Activated CD4-positive, alpha-beta T cell treated with anti-CD3 and anti-CD28 coated beads for 36 hours (primary cell): ENCODE measurements at regions not wholly inside any gene's neighbourhood (a gene's known extent, or its start where the extent isn't known, plus 50 kb on each side); places are given as distances from the start of the nearest gene placed in this dataset.

Experiments
- ATAC-seq: fragments of 200-7000 bp; cut with Tn5 transposase; one replicate; pipeline ENCODE4 v1.10.0; 2021; ENCODE audit warnings: mild to moderate bottlenecking, moderate library complexity
- CTCF ChIA-PET: fragments of 350-600 bp; sonication (Branson Sonifier 250); formaldehyde crosslinking; loops from one replicate; lab custom pipeline; 2021; ENCODE audit warnings: antibody characterized with exemption; lab: Charles Lee
- POLR2A ChIA-PET: fragments of 350-600 bp; sonication (Branson Sonifier 250); formaldehyde crosslinking; loops from one replicate; lab custom pipeline; 2021; ENCODE audit warnings: antibody characterized with exemption, inconsistent platforms; lab: Charles Lee
- DNase-seq: peaks from one replicate; pipeline ENCODE4 v3.0.0-alpha.2; 2020
- H3K27ac Mint-ChIP-seq: one replicate; pipeline ENCODE4 v1.8.0; 2021; ENCODE audit warnings: mixed read lengths
- H3K27me3 Mint-ChIP-seq: one replicate; pipeline ENCODE4 v1.8.0; 2021; ENCODE audit warnings: mixed read lengths
- H3K36me3 Mint-ChIP-seq: one replicate; pipeline ENCODE4 v1.8.0; 2021; ENCODE audit warnings: low read depth, mixed read lengths
- H3K4me1 Mint-ChIP-seq: one replicate; pipeline ENCODE4 v1.8.0; 2021; ENCODE audit warnings: mixed read lengths
- H3K4me3 Mint-ChIP-seq: one replicate; pipeline ENCODE4 v1.8.0; 2021; ENCODE audit warnings: mild to moderate bottlenecking, moderate library complexity, mixed read lengths
- H3K9me3 Mint-ChIP-seq: one replicate; pipeline ENCODE4 v1.8.0; 2021; ENCODE audit warnings: low read depth, mixed read lengths
- intact Hi-C, 2 experiments: fragments of 100-400 bp; cut with DNase I in 1 of 2; cut with micrococcal nuclease in 1 of 2; formaldehyde crosslinking; loops; one replicate each; pipeline versions ENCODE4 v1.14.2 to v1.15.1; 2022 to 2024; cut with DNase I, micrococcal nuclease

DNA sequence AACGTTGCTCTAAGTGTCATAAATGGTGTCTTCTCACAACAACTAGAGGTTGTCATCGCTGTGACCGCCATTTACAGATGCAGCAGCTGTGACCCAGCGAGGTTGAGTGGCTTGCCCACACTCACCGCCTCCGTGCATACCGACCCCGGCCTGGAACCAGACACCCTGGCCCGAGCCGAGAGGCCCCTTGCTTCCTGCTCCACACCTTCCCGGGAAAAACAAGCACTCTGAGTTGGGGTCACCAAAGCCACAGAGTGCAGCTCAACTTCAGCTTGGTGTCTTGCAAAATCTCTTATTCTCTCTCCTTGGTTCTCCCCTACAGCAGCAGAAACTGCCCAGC is 115.7 kb upstream of the PPP2R2D start:
- H3K27ac Mint-ChIP-seq: no peak overlapping the region
- no peaks in the 10 kb centered on the region for H3K36me3 Mint-ChIP-seq
- ChIA-PET CTCF (no interaction called here), POLR2A (no interaction called here)
- DNase-seq (no peak), ATAC-seq (no peak)
- no peak overlapping the region for H3K4me3 Mint-ChIP-seq
- no peaks in the 10 kb centered on the region for H3K4me1 Mint-ChIP-seq
- H3K9me3 Mint-ChIP-seq: no peaks in the 10 kb centered on the region
- intact Hi-C loops: no loop called here
- H3K27me3 Mint-ChIP-seq: peaks cover 3% of the 10 kb centered on the region

DNA sequence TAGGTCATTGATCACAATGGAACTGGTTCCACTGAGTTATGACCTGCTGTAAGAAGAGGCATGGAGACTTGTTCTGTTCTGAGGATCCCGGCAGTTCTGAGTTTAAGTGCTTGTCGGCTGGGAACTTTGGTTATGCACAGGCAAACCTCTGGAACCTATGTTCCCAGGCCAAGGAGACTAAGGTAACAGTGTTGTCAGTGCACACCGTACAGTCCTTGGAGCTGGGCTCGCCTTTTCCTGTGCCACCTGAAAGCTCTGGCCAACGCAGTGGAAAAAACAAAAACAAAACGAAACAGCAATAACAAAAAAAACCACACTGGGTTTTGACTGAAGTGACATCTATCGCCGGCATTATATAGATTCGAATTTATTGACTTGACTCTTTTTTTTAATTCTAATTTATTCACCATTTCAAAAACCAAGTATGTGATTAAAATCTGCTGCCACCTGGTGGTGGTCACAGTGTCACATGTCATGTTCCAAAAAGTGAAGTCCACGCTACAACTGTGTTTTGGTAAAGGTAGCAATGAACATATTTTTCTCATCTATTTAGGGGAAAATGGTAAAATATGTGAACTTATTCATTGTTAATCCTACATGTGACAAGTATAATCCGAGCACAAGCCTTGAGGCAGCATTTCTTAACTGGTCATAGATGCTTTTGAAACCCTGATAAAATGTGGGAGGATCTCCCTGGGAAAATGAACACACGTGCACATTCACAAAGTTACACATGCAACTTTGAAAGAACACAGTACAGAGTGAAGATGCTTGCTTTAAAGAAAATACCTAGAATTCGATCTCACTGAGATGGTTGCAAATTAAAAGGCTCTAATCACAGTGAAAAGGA is 113.8 kb upstream of the PPP2R2D start:
- POLR2A ChIA-PET: no interaction called here
- Mint-ChIP-seq H3K27ac (no peak overlapping the region), H3K4me1 (no peaks in the 10 kb centered on the region), H3K9me3 (no peaks in the 10 kb centered on the region), H3K27me3 (peaks cover 8% of the 10 kb centered on the region), H3K4me3 (no peak overlapping the region), H3K36me3 (no peaks in the 10 kb centered on the region)
- ATAC-seq (no peak), DNase-seq (peak; percentile 66)
- CTCF ChIA-PET: interaction anchor here (0.6 to 1.0 kb wide), 3 partner anchors 20 to 315 kb away, joined by 3 to 5 read pairs (median 4); no protein-coding TSS in a partner anchor
- intact Hi-C loops: loop anchor here (1.0 to 2.0 kb wide), 2 partner anchors 332 to 333 kb away; no protein-coding TSS in a partner anchor

DNA sequence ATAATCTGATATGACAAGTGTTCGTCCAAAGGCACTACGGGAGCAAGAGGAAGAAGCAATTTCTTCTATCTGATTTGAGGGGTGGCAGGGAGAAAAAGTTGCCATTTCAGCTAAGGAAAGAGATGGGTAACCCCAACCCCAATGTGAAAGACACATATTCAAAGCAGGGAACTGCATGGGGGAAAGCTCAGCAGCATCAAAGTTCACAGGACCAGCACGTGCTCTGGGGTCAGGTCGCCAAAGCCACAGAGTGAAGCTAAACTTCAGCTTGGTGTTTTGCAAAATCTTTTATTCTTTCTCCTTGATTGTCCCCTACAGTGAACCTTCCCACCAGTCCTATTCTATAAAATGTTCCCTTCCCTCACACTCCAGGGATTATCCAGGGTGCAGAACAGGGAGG is 112.8 kb upstream of the PPP2R2D start:
- H3K27me3 Mint-ChIP-seq: peaks cover 9% of the 10 kb centered on the region
- ATAC-seq (no peak), DNase-seq (no peak)
- intact Hi-C loops: loop anchor here (1.0 to 2.0 kb wide), 2 partner anchors 333 to 334 kb away; no protein-coding TSS in a partner anchor
- no peak overlapping the region for H3K27ac Mint-ChIP-seq
- no peaks in the 10 kb centered on the region for H3K4me1 Mint-ChIP-seq
- H3K4me3 Mint-ChIP-seq: no peak overlapping the region
- H3K36me3 Mint-ChIP-seq: no peaks in the 10 kb centered on the region
- no peaks in the 10 kb centered on the region for H3K9me3 Mint-ChIP-seq
- ChIA-PET CTCF (no interaction called here), POLR2A (no interaction called here)

DNA sequence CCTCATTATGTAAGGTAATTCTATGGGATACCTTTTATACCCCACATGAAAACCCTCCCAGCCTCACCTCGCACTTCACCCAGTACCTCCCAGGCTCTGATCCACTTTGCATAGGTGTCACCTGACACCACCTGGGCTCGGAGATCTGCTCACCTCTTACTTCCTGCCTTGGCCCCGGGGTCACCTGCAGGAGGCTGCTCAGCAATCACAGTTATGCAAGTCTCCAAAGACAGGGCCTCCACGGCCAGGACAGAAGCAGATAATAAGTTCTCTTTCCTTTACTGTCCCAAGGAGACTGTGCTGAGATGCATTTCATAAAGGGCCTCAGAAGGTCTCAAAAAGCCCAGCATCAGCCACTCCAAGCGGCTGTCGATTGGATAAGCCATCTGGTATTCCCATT is 112.4 kb upstream of the PPP2R2D start:
- Mint-ChIP-seq H3K27ac (no peak overlapping the region), H3K4me1 (no peaks in the 10 kb centered on the region), H3K4me3 (no peak overlapping the region), H3K36me3 (no peaks in the 10 kb centered on the region), H3K9me3 (no peaks in the 10 kb centered on the region), H3K27me3 (peaks cover 9% of the 10 kb centered on the region)
- ATAC-seq (no peak), DNase-seq (no peak)
- intact Hi-C loops: no loop called here
- CTCF ChIA-PET: no interaction called here
- POLR2A ChIA-PET: no interaction called here

DNA sequence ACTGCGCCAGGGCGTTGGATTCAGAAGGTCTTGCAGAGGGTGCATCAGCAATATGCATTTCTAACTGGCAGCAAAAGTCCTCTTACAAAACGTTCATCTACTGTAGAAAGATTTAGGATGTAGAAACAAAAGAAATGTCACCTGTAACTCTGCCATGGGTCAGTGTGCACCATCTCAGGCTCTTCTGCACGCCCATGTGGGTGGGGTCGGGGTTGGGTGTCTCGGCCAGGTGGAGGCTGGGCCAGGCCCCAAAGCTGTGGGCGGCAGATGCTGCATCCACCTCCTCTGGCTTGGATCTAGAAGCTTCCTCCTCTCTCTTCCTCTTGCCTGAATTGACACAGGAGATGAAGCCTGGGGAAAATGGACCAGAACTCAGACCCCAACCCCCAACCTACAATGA is 111.3 kb upstream of the PPP2R2D start:
- Mint-ChIP-seq H3K9me3 (no peaks in the 10 kb centered on the region), H3K36me3 (no peaks in the 10 kb centered on the region), H3K27ac (no peak overlapping the region), H3K4me1 (no peaks in the 10 kb centered on the region), H3K27me3 (peaks cover 9% of the 10 kb centered on the region), H3K4me3 (no peak overlapping the region)
- ATAC-seq (no peak), DNase-seq (no peak)
- ChIA-PET POLR2A (no interaction called here), CTCF (no interaction called here)
- intact Hi-C loops: no loop called here

DNA sequence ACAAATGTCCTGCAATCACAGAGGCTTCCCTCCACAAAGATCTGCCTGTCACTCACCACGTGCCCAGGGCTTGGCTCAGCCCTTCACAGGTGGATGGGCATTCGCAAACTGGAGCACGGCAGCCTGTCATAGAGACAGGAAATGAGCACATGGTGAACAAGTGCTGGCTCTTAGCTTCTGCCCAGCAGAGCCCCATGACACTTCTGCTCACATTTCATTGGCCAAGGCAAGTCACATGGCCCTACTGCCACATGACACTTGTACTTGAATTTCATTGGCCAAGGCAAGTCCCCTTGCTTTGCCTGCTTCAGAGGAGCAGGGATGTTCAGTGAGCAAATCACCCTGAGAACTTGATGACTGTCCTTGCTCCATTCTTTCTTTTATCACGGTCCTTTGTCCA is 110.8 kb upstream of the PPP2R2D start:
- POLR2A ChIA-PET: no interaction called here
- DNase-seq: peak; percentile 74
- CTCF ChIA-PET: no interaction called here
- no peak overlapping the region for H3K4me3 Mint-ChIP-seq
- no peaks in the 10 kb centered on the region for H3K9me3 Mint-ChIP-seq
- peak; percentile 47 for ATAC-seq
- H3K4me1 Mint-ChIP-seq: no peaks in the 10 kb centered on the region
- peaks cover 13% of the 10 kb centered on the region for H3K27me3 Mint-ChIP-seq
- H3K27ac Mint-ChIP-seq: no peak overlapping the region
- H3K36me3 Mint-ChIP-seq: no peaks in the 10 kb centered on the region
- intact Hi-C loops: no loop called here

DNA sequence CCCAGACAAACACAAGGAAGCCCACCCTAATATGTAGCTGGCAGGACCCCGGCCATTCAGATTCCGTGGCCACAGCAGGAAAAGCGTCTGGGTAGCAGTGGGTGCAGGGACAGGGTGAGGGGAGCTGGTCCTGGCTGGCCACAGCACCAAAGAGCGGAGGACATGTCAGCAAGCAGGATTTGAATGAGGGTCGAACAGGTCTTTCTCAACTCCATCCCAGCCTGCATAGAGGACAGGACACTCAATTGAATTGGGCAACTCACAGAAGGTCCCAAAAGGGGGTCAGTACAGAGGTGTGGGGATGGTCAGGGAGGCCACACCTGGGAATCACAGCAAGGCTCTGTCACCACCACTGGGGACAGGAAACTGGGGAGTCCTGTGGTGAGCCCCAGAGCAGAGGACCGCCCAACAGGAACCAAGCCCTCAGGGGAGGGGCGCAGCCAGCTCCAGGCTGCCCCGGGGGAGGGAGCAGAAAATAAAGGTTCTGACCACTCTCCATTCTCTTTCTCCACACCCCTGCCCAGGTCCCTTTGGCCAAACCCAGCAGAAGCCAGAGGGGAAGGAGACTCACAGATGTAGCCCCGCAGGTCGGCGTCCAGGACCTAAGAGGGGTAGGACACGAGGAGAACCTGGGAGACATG is 108.7 kb upstream of the PPP2R2D start:
- Mint-ChIP-seq H3K27me3 (peaks cover 20% of the 10 kb centered on the region), H3K27ac (no peak overlapping the region), H3K9me3 (peaks cover 4% of the 10 kb centered on the region), H3K36me3 (no peaks in the 10 kb centered on the region), H3K4me1 (no peaks in the 10 kb centered on the region), H3K4me3 (no peak overlapping the region)
- intact Hi-C loops: no loop called here
- DNase-seq: no peak
- ChIA-PET CTCF (no interaction called here), POLR2A (no interaction called here)
- ATAC-seq: no peak

DNA sequence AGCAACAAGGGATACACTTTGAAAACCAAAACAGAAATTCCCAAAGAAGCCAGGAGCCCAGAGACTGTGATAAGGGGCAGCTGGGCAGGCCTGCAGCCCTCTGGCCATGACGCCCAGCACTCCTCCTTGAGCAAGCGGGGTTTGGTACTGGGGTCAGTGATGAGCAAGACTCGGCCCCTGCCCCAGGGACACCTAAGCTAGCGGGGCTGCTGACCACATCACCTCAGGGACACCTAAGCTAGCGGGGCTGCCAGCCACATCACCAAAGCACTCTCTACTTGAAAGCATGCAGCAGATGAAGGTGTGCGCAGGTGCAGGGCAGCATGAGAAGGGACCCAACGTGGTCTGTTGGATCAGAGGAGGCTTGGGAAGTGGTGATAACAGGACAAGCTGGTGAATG is 108.0 kb upstream of the PPP2R2D start:
- Mint-ChIP-seq H3K9me3 (peaks cover 6% of the 10 kb centered on the region), H3K4me3 (no peak overlapping the region), H3K36me3 (no peaks in the 10 kb centered on the region), H3K4me1 (no peaks in the 10 kb centered on the region), H3K27ac (no peak overlapping the region), H3K27me3 (peaks cover 17% of the 10 kb centered on the region)
- intact Hi-C loops: no loop called here
- ATAC-seq (no peak), DNase-seq (no peak)
- ChIA-PET CTCF (no interaction called here), POLR2A (no interaction called here)

DNA sequence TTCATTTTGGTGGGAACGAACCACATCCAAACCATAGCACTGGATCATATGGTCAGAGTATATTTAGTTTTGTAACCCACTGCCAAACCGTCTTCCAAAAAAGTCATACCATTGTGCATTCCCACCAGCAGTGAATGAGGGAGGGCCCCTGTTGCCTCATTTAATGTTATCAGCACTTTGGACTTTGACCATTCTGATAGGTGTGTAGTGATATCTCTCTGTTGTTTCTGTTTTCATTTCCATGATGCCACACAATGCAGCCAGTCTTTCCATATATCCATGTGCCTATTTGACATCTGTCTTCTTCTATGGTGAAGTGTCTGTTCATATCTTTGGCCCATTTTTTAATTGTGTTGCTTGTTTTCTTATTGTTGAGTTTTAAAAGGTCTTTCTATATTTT is 105.0 kb upstream of the PPP2R2D start:
- peaks cover 21% of the 10 kb centered on the region for H3K9me3 Mint-ChIP-seq
- ATAC-seq (no peak), DNase-seq (no peak)
- intact Hi-C loops: no loop called here
- no peaks in the 10 kb centered on the region for H3K4me1 Mint-ChIP-seq
- peaks cover 24% of the 10 kb centered on the region for H3K27me3 Mint-ChIP-seq
- no peak overlapping the region for H3K4me3 Mint-ChIP-seq
- no peaks in the 10 kb centered on the region for H3K36me3 Mint-ChIP-seq
- CTCF ChIA-PET: no interaction called here
- POLR2A ChIA-PET: no interaction called here
- no peak overlapping the region for H3K27ac Mint-ChIP-seq

DNA sequence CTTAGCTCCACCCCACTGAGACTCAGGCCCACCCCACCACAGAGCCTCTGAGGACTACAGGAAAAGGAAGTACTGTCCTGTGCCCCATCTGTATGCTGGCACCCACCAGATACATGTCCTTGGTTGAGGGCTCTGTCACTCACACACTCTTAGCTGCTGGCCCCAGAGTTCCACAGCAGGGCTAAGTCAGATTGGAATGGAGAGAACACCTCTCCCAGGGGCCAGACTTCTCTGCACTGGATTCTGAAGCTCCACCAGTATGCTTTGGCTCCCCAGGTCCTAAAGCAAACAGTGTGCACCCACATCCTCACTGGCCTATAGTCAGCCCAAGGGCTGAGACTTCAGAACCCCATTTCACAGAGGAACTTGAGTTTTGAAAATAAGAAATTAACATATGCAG is 103.2 kb upstream of the PPP2R2D start:
- H3K9me3 Mint-ChIP-seq: peaks cover 21% of the 10 kb centered on the region
- ATAC-seq (no peak), DNase-seq (no peak)
- no peak overlapping the region for H3K4me3 Mint-ChIP-seq
- intact Hi-C loops: no loop called here
- no peaks in the 10 kb centered on the region for H3K36me3 Mint-ChIP-seq
- H3K27ac Mint-ChIP-seq: no peak overlapping the region
- POLR2A ChIA-PET: no interaction called here
- no peaks in the 10 kb centered on the region for H3K4me1 Mint-ChIP-seq
- CTCF ChIA-PET: no interaction called here
- H3K27me3 Mint-ChIP-seq: peaks cover 21% of the 10 kb centered on the region

DNA sequence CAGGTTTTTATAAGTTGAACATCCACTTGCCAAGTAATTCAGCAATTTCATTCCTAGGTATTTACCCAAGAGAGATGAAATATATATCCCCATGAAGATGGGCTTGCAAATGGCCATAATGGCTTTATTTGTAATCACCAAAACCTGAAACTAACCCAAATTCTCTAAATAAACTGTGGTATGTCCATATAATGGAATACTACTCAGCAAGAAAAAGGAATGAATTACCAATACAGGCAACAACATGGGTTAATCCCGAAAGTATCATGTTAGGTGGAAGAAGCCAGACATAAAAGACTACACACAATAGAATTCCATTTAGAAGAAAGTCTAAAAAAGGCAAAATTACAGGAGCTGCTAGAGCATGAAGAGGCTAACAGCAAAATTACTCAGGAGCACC is 101.4 kb upstream of the PPP2R2D start:
- POLR2A ChIA-PET: no interaction called here
- Mint-ChIP-seq H3K27ac (no peak overlapping the region), H3K4me3 (no peak overlapping the region), H3K27me3 (peaks cover 21% of the 10 kb centered on the region), H3K4me1 (no peaks in the 10 kb centered on the region), H3K9me3 (peaks cover 21% of the 10 kb centered on the region), H3K36me3 (no peaks in the 10 kb centered on the region)
- CTCF ChIA-PET: no interaction called here
- intact Hi-C loops: no loop called here
- ATAC-seq: no peak
- no peak for DNase-seq
